ENCODE measurements at regions not wholly inside any gene's neighbourhood (a gene's known extent, or its start where the extent isn't known, plus 50 kb on each side); places are given as distances from the start of the nearest gene placed in this dataset.

GRCh38 chr21:22892028-22892427, 1893.8 kb downstream of the NCAM2 start:
- H3K36me3 ChIP-seq (ENCODE audit: control insufficient read depth in 1 of 2, insufficient read depth in 2 of 2, low read length in 2 of 2) = no peaks in the 10 kb centered on the region
- H3K27me3 ChIP-seq (ENCODE audit: insufficient read depth, low read length) = no peaks in the 10 kb centered on the region
- no peak overlapping the region for H3K27ac ChIP-seq (ENCODE audit: low read depth, low read length)
- no peak overlapping the region for H3K9ac ChIP-seq (ENCODE audit: low read length)
- POLR2A ChIA-PET = no interaction called here
- DNase-seq (ENCODE audit: low read depth, low spot score) = no peak
- no peaks in the 10 kb centered on the region for H3K4me1 ChIP-seq (ENCODE audit: control insufficient read depth in 1 of 2, insufficient read depth in 2 of 2, low read length in 2 of 2)
- CTCF ChIA-PET = no interaction called here
- H3K9me3 ChIP-seq (ENCODE audit: control insufficient read depth in 1 of 2, insufficient read depth in 1 of 2, low read depth in 1 of 2, low read length in 2 of 2) = peaks cover 8 to 18% of the 10 kb centered on the region in 2 experiments; a peak in 3 of 4 replicates
- no peak for TF ChIP-seq SIN3A (IDR thresholded peaks at IDR 0.05; ENCODE audit: low read depth)
- no peak for TF ChIP-seq EZH2phosphoT487 (IDR thresholded peaks at IDR 0.05; ENCODE audit: borderline replicate concordance)
- TF ChIP-seq RAD21 (IDR thresholded peaks at IDR 0.05; ENCODE audit: low read depth) = no peak
- H4K20me1 ChIP-seq (ENCODE audit: insufficient read depth) = no peaks in the 10 kb centered on the region
- RAD21 ChIA-PET (ENCODE audit: low non-redundant PET in 1 of 2, low total read pairs in 2 of 2, uncharacterized antibody in 2 of 2, unreplicated experiment in 2 of 2) = no interaction called here
- no peak overlapping the region for H2AFZ ChIP-seq (ENCODE audit: low read depth, low read length, poor library complexity, severe bottlenecking)
- no peak overlapping the region for H3K4me3 ChIP-seq (replicated peaks in 1 of 2; ENCODE audit: low read depth in 1 of 2, low read length in 2 of 2)
- intact Hi-C loops (cut with micrococcal nuclease) = no loop called here
- BruUV-seq (replicated peaks) = no TSS peak
- no peak overlapping the region for H3K4me2 ChIP-seq (ENCODE audit: low read length)
- H3K9me2 ChIP-seq (ENCODE audit: insufficient read depth) = no peaks in the 10 kb centered on the region
- ATAC-seq = no peak
- no peaks in the 10 kb centered on the region for H3K79me2 ChIP-seq (ENCODE audit: insufficient read depth, low read length)

- no TSS peak for BruUV-seq (replicated peaks)
- ChIA-PET CTCF (no interaction called here), POLR2A (no interaction called here), RAD21 (ENCODE audit: low non-redundant PET in 1 of 2, low total read pairs in 2 of 2, uncharacterized antibody in 2 of 2, unreplicated experiment in 2 of 2) (no interaction called here)
- intact Hi-C loops (cut with micrococcal nuclease) = no loop called here
- H3K9ac ChIP-seq (ENCODE audit: low read length) = no peak overlapping the region
- no peaks in the 10 kb centered on the region for H3K79me2 ChIP-seq (ENCODE audit: insufficient read depth, low read length)
- no peaks in the 10 kb centered on the region for H4K20me1 ChIP-seq (ENCODE audit: insufficient read depth)
- H3K27me3 ChIP-seq (ENCODE audit: insufficient read depth, low read length) = no peaks in the 10 kb centered on the region
- no peak overlapping the region for H3K4me2 ChIP-seq (ENCODE audit: low read length)
- TF ChIP-seq EGR1 (IDR thresholded peaks at IDR 0.05; ENCODE audit: low read depth) (no peak), ATF3 (IDR thresholded peaks at IDR 0.05) (no peak), ZNF274 (IDR thresholded peaks at IDR 0.05; ENCODE audit: low read depth, low read length) (no peak), CEBPB (IDR thresholded peaks at IDR 0.05; ENCODE audit: low read depth) (no peak)
- no peak overlapping the region for H3K4me3 ChIP-seq (replicated peaks in 1 of 2; ENCODE audit: low read depth in 1 of 2, low read length in 2 of 2)
- H3K4me1 ChIP-seq (ENCODE audit: control insufficient read depth in 1 of 2, insufficient read depth in 2 of 2, low read length in 2 of 2) = no peaks in the 10 kb centered on the region
- no peak for DNase-seq (ENCODE audit: low read depth, low spot score)
- no peaks in the 10 kb centered on the region for H3K36me3 ChIP-seq (ENCODE audit: control insufficient read depth in 1 of 2, insufficient read depth in 2 of 2, low read length in 2 of 2)
- ATAC-seq = no peak
- no peaks in the 10 kb centered on the region for H3K9me2 ChIP-seq (ENCODE audit: insufficient read depth)
- H2AFZ ChIP-seq (ENCODE audit: low read depth, low read length, poor library complexity, severe bottlenecking) = no peak overlapping the region
- peaks cover 8 to 21% of the 10 kb centered on the region in 2 experiments; a peak in 3 of 4 replicates for H3K9me3 ChIP-seq (ENCODE audit: control insufficient read depth in 1 of 2, insufficient read depth in 1 of 2, low read depth in 1 of 2, low read length in 2 of 2)
- H3K27ac ChIP-seq (ENCODE audit: low read depth, low read length) = no peak overlapping the region
These were observed 1894.5 kb downstream of the NCAM2 start for GRCh38 chr21:22892740-22893139.

All from HCT116 (cell line).